GM23338 (cell line): ENCODE measurements at regions not wholly inside any gene's neighbourhood (a gene's known extent, or its start where the extent isn't known, plus 50 kb on each side); places are given as distances from the start of the nearest gene placed in this dataset.

ENCODE experiments used
- ATAC-seq: fragments of 200-7000 bp; cut with Tn5 transposase; 3 replicates; pipeline ENCODE4 v1.9.1; 2020
- DNase-seq: peaks from one replicate; pipeline ENCODE4 v3.0.0-alpha.2; 2015; ENCODE audit warnings: low spot score
- H2AFZ ChIP-seq: fragments of 200-600 bp; sonication (generic); 2 replicates; pipeline ENCODE4 v1.8.0; 2016; ENCODE audit warnings: antibody characterized with exemption, mild to moderate bottlenecking, moderate library complexity
- H3F3A ChIP-seq: fragments of 200-600 bp; sonication (generic); replicated peaks from 2 replicates; pipeline ENCODE4 v1.8.0; 2017; ENCODE audit warnings: antibody characterized with exemption, mixed run types, low read depth
- H3K27ac ChIP-seq: fragments of 200-600 bp; sonication (generic); 2 replicates; pipeline ENCODE4 v1.6.1; 2016; ENCODE audit warnings: low read depth
- H3K27me3 ChIP-seq: fragments of 200-600 bp; sonication (generic); 2 replicates; pipeline ENCODE4 v1.8.0; 2016; ENCODE audit warnings: mild to moderate bottlenecking, mixed run types, moderate library complexity; ENCODE audit not compliant: insufficient read depth
- H3K36me3 ChIP-seq: fragments of 200-600 bp; sonication (generic); 2 replicates; pipeline ENCODE4 v1.8.0; 2016; ENCODE audit warnings: mild to moderate bottlenecking; ENCODE audit not compliant: insufficient read depth
- H3K4me1 ChIP-seq: fragments of 200-600 bp; sonication (generic); 2 replicates; pipeline ENCODE4 v1.8.0; 2016; ENCODE audit warnings: mild to moderate bottlenecking, moderate library complexity; ENCODE audit not compliant: insufficient read depth
- H3K4me2 ChIP-seq: fragments of 200-600 bp; sonication (generic); 2 replicates; pipeline ENCODE4 v1.7.1; 2017; ENCODE audit warnings: mixed run types
- H3K4me3 ChIP-seq: fragments of 200-600 bp; sonication (generic); 2 replicates; pipeline ENCODE4 v1.6.1; 2016; ENCODE audit warnings: mixed run types
- H3K79me2 ChIP-seq: fragments of 200-600 bp; sonication (generic); replicated peaks from 2 replicates; pipeline ENCODE4 v1.8.0; 2017; ENCODE audit warnings: mild to moderate bottlenecking; ENCODE audit not compliant: insufficient read depth
- H3K9me2 ChIP-seq: fragments of 200-600 bp; sonication (generic); 2 replicates; pipeline ENCODE4 v1.8.0; 2017; ENCODE audit not compliant: insufficient read depth
- H4K20me1 ChIP-seq: fragments of 200-600 bp; sonication (generic); replicated peaks from 2 replicates; pipeline ENCODE4 v1.8.0; 2017; ENCODE audit warnings: mild to moderate bottlenecking; ENCODE audit not compliant: insufficient read depth
- H3K27ac Mint-ChIP-seq: 2 replicates; pipeline ENCODE4 v1.8.0; 2020; ENCODE audit warnings: inconsistent platforms, mild to moderate bottlenecking, moderate library complexity, mixed read lengths
- H3K27me3 Mint-ChIP-seq: 3 replicates; pipeline ENCODE4 v1.8.0; 2022; ENCODE audit warnings: low read depth, mild to moderate bottlenecking, moderate library complexity, mixed read lengths, inconsistent platforms; ENCODE audit not compliant: insufficient read depth, poor library complexity
- H3K36me3 Mint-ChIP-seq: 3 replicates; pipeline ENCODE4 v1.8.0; 2021; ENCODE audit warnings: low read depth, mild to moderate bottlenecking, inconsistent platforms, moderate library complexity, mixed read lengths
- H3K4me1 Mint-ChIP-seq: 3 replicates; pipeline ENCODE4 v1.8.0; 2020; ENCODE audit warnings: mild to moderate bottlenecking, inconsistent platforms, mixed read lengths
- H3K4me3 Mint-ChIP-seq: 3 replicates; pipeline ENCODE4 v1.8.0; 2021; ENCODE audit warnings: moderate library complexity, mild to moderate bottlenecking, inconsistent platforms, mixed read lengths
- H3K9me3 Mint-ChIP-seq: 3 replicates; pipeline ENCODE4 v1.8.0; 2020; ENCODE audit warnings: moderate library complexity, mild to moderate bottlenecking, inconsistent platforms, mixed read lengths
- CREB1 ChIP-seq: fragments of 250-450 bp; sonication (Bioruptor Pico); IDR thresholded peaks from 2 replicates; pipeline ENCODE4 v1.5.0; 2020; ENCODE audit warnings: low read depth, mild to moderate bottlenecking, moderate library complexity
- ETS1 ChIP-seq: IDR thresholded peaks from 2 replicates; pipeline ENCODE4 v1.6.1; 2016; ENCODE audit warnings: antibody characterized with exemption
- EZH2 ChIP-seq: fragments of 200-600 bp; sonication (generic); IDR thresholded peaks from one replicate; pipeline ENCODE4 v1.8.0; 2017; ENCODE audit warnings: antibody characterized with exemption, mild to moderate bottlenecking, low read depth; ENCODE audit not compliant: unreplicated experiment
- EZH2phosphoT487 ChIP-seq: fragments of 200-600 bp; sonication (generic); IDR thresholded peaks from one replicate; pipeline ENCODE4 v1.8.1; 2018; ENCODE audit warnings: antibody characterized with exemption; ENCODE audit not compliant: unreplicated experiment
- JUNB ChIP-seq: IDR thresholded peaks from one replicate; pipeline ENCODE4 v1.6.1; 2016; ENCODE audit warnings: antibody characterized with exemption; ENCODE audit not compliant: unreplicated experiment
- REST ChIP-seq: IDR thresholded peaks from one replicate; pipeline ENCODE4 v1.6.1; 2018; ENCODE audit warnings: antibody characterized with exemption; ENCODE audit not compliant: unreplicated experiment
- ZNF462 ChIP-seq: fragments of 250-450 bp; sonication (Bioruptor Pico); IDR thresholded peaks from 2 replicates; pipeline ENCODE4 v1.5.0; 2020; ENCODE audit warnings: mild to moderate bottlenecking, moderate library complexity

- Histone ChIP-seq H3K4me2 (no peak overlapping the region), H2AFZ (no peak overlapping the region)
These were observed 109.5 kb upstream of the JUN start for GRCh38 chr1:58893257-58893869.

More at GRCh38 chr1:58893257-58893869, 109.5 kb upstream of the JUN start:
- Mint-ChIP-seq H3K9me3 (no peaks in the 10 kb centered on the region; the same call in 2 of the 3 replicates), H3K36me3 (no peaks in the 10 kb centered on the region), H3K4me1 (no peaks in the 10 kb centered on the region), H3K27me3 (no peaks in the 10 kb centered on the region), H3K4me3 (no peak overlapping the region), H3K27ac (no peak overlapping the region)
- Histone ChIP-seq H3K36me3 (no peaks in the 10 kb centered on the region), H4K20me1 (no peaks in the 10 kb centered on the region), H3K27me3 (no peaks in the 10 kb centered on the region), H3F3A (no peaks in the 10 kb centered on the region), H3K4me1 (no peaks in the 10 kb centered on the region), H3K27ac (no peak overlapping the region), H3K79me2 (no peaks in the 10 kb centered on the region), H3K4me3 (no peak overlapping the region), H3K9me2 (peaks cover 8% of the 10 kb centered on the region; the same call in 1 of the 2 replicates)
- no peak for TF ChIP-seq REST
- no peak for TF ChIP-seq EZH2phosphoT487
- no peak for TF ChIP-seq EZH2
- TF ChIP-seq JUNB, result no peak
- TF ChIP-seq CREB1 (CRISPR knock-in tag), result no peak
- TF ChIP-seq ZNF462 (CRISPR knock-in tag), result no peak
- no peak for TF ChIP-seq ETS1
- no peak for ATAC-seq
- DNase-seq, result no peak
